ENCODE measurements at regions not wholly inside any gene's neighbourhood (a gene's known extent, or its start where the extent isn't known, plus 50 kb on each side); places are given as distances from the start of the nearest gene placed in this dataset.

DNA sequence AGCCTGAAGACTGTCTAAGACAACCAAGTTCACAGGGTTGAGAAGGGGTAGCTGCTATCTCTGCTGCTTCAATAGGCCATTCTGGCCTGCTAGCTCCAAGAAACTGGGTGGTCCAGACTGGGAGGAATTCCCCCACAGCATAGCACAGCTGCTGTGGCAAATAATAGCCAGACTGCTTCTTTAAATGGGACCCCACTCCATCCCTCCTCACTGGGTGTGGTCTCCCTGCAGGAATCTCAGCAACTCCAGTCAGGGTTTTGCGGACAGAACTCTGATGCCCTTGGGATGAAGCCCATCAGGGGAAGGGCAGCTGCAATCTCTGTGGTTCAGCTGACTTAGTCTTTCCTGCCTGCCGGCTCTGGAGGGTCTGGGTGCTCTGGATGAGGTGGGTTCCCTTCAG, 1018.6 kb upstream of the DIAPH2 start:
- TF ChIP-seq, protein P1, sequence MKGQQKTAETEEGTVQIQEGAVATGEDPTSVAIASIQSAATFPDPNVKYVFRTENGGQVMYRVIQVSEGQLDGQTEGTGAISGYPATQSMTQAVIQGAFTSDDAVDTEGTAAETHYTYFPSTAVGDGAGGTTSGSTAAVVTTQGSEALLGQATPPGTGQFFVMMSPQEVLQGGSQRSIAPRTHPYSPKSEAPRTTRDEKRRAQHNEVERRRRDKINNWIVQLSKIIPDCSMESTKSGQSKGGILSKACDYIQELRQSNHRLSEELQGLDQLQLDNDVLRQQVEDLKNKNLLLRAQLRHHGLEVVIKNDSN (IDR thresholded peaks at IDR 0.05): no peak
- TF ChIP-seq TCF12 (IDR thresholded peaks at IDR 0.05; ENCODE audit: low read depth) (no peak), RAD21 (IDR thresholded peaks at IDR 0.05; ENCODE audit: low read depth) (no peak), TAF1 (IDR thresholded peaks at IDR 0.05; ENCODE audit: low read depth) (no peak), FOXM1 (IDR thresholded peaks at IDR 0.05; ENCODE audit: borderline replicate concordance, low read depth) (no peak)
- TF ChIP-seq, protein P2, sequence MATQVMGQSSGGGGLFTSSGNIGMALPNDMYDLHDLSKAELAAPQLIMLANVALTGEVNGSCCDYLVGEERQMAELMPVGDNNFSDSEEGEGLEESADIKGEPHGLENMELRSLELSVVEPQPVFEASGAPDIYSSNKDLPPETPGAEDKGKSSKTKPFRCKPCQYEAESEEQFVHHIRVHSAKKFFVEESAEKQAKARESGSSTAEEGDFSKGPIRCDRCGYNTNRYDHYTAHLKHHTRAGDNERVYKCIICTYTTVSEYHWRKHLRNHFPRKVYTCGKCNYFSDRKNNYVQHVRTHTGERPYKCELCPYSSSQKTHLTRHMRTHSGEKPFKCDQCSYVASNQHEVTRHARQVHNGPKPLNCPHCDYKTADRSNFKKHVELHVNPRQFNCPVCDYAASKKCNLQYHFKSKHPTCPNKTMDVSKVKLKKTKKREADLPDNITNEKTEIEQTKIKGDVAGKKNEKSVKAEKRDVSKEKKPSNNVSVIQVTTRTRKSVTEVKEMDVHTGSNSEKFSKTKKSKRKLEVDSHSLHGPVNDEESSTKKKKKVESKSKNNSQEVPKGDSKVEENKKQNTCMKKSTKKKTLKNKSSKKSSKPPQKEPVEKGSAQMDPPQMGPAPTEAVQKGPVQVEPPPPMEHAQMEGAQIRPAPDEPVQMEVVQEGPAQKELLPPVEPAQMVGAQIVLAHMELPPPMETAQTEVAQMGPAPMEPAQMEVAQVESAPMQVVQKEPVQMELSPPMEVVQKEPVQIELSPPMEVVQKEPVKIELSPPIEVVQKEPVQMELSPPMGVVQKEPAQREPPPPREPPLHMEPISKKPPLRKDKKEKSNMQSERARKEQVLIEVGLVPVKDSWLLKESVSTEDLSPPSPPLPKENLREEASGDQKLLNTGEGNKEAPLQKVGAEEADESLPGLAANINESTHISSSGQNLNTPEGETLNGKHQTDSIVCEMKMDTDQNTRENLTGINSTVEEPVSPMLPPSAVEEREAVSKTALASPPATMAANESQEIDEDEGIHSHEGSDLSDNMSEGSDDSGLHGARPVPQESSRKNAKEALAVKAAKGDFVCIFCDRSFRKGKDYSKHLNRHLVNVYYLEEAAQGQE (IDR thresholded peaks at IDR 0.05; ENCODE audit: low read depth): no peak

DNA sequence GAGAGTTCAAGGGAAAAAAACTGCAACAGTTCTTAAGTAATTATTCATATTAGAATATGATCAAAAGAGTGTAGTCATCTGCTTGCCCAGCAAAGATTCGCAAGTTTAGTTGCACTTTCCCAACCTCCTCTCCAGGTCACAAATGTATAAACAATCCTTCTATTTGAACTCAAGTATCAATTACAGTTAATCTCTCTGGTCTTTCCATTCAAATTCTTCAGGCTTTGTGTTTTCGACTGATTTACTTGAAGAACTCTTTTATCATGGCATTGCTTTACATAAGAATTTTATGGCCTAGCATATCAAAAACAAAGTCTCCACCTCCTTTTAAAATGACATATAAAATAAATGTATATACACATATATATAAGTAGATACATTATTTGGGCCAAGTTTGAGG, 1009.6 kb upstream of the DIAPH2 start:
- TF ChIP-seq, protein P1 (IDR thresholded peaks at IDR 0.05): no peak
- no peak for TF ChIP-seq EGR1 (IDR thresholded peaks at IDR 0.05)
- no peak for TF ChIP-seq TAF1 (IDR thresholded peaks at IDR 0.05; ENCODE audit: low read depth)
- TF ChIP-seq CEBPB (IDR thresholded peaks at IDR 0.05): no peak
- TF ChIP-seq TEAD4 (IDR thresholded peaks at IDR 0.05): no peak
- TF ChIP-seq, protein P3, sequence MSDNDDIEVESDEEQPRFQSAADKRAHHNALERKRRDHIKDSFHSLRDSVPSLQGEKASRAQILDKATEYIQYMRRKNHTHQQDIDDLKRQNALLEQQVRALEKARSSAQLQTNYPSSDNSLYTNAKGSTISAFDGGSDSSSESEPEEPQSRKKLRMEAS (IDR thresholded peaks at IDR 0.05): no peak
- TF ChIP-seq FOXM1 (IDR thresholded peaks at IDR 0.05; ENCODE audit: borderline replicate concordance, low read depth): no peak
- no peak for TF ChIP-seq NFIC (IDR thresholded peaks at IDR 0.05)
- TF ChIP-seq TCF12 (IDR thresholded peaks at IDR 0.05; ENCODE audit: low read depth): no peak
- no peak for TF ChIP-seq ZBTB7A (IDR thresholded peaks at IDR 0.05; ENCODE audit: low read depth)
- TF ChIP-seq CREB1 (IDR thresholded peaks at IDR 0.05; ENCODE audit: low read depth): no peak
- TF ChIP-seq, protein P2 (IDR thresholded peaks at IDR 0.05; ENCODE audit: low read depth): no peak
- no peak for TF ChIP-seq RAD21 (IDR thresholded peaks at IDR 0.05; ENCODE audit: low read depth)
- TF ChIP-seq EP300 (IDR thresholded peaks at IDR 0.05; ENCODE audit: borderline replicate concordance): no peak
- no peak for TF ChIP-seq YY1 (IDR thresholded peaks at IDR 0.05; ENCODE audit: low read depth)

DNA sequence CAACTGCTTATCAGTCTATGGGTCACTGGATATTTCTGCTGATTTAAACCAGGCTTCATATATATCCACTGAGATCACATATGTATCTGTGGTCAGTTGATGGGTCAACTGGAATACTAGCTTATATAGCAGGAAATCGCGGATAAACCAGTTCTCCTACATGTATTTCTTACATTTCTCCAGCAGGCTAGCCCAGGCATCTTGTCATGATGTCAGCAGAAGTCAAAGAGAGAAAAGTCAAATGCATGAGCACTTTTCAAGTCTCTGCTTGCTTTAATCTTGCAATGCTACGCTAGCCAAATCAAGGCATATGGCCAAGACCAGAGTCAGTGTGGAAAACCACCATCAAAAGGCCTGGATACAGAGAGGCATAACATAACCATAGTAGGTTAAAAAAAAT, 1008.8 kb upstream of the DIAPH2 start:
- TF ChIP-seq CREB1 (IDR thresholded peaks at IDR 0.05; ENCODE audit: low read depth) (no peak), NFIC (IDR thresholded peaks at IDR 0.05) (no peak), CEBPB (IDR thresholded peaks at IDR 0.05) (no peak), ZBTB7A (IDR thresholded peaks at IDR 0.05; ENCODE audit: low read depth) (no peak), TAF1 (IDR thresholded peaks at IDR 0.05; ENCODE audit: low read depth) (no peak), EGR1 (IDR thresholded peaks at IDR 0.05) (no peak), TCF12 (IDR thresholded peaks at IDR 0.05; ENCODE audit: low read depth) (no peak), FOXM1 (IDR thresholded peaks at IDR 0.05; ENCODE audit: borderline replicate concordance, low read depth) (no peak), RAD21 (IDR thresholded peaks at IDR 0.05; ENCODE audit: low read depth) (no peak), TEAD4 (IDR thresholded peaks at IDR 0.05) (no peak)
- TF ChIP-seq, protein P2 (IDR thresholded peaks at IDR 0.05; ENCODE audit: low read depth): no peak
- TF ChIP-seq, protein P1 (IDR thresholded peaks at IDR 0.05): no peak
- TF ChIP-seq, protein P3 (IDR thresholded peaks at IDR 0.05): no peak

DNA sequence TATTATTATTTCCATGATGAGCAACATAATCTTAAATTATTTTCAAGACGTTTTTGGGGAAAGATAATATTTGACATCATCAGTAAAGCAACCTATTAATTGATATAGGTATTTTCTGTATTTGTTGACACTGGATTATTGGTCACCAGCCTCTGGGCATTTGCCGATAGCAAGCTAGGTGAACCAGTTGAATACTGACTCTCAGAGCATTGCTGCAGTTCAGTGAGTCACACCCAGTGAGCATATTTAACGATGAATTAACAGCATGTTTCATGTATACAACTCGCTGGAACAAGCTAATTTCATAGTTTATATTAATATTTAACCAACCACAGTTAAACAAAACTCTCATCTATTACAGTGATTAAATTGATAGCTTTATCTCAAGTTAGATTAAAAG, 1006.0 kb upstream of the DIAPH2 start:
- TF ChIP-seq NFIC (IDR thresholded peaks at IDR 0.05) (no peak), TCF12 (IDR thresholded peaks at IDR 0.05; ENCODE audit: low read depth) (no peak), EP300 (IDR thresholded peaks at IDR 0.05; ENCODE audit: borderline replicate concordance) (no peak), TEAD4 (IDR thresholded peaks at IDR 0.05) (no peak), CEBPB (IDR thresholded peaks at IDR 0.05) (no peak), FOXM1 (IDR thresholded peaks at IDR 0.05; ENCODE audit: borderline replicate concordance, low read depth) (no peak), ZBTB7A (IDR thresholded peaks at IDR 0.05; ENCODE audit: low read depth) (no peak), EGR1 (IDR thresholded peaks at IDR 0.05) (no peak), CREB1 (IDR thresholded peaks at IDR 0.05; ENCODE audit: low read depth) (no peak), TAF1 (IDR thresholded peaks at IDR 0.05; ENCODE audit: low read depth) (no peak), RAD21 (IDR thresholded peaks at IDR 0.05; ENCODE audit: low read depth) (no peak), YY1 (IDR thresholded peaks at IDR 0.05; ENCODE audit: low read depth) (no peak)
- TF ChIP-seq, protein P1 (IDR thresholded peaks at IDR 0.05): no peak
- TF ChIP-seq, protein P3 (IDR thresholded peaks at IDR 0.05): no peak
- TF ChIP-seq, protein P2 (IDR thresholded peaks at IDR 0.05; ENCODE audit: low read depth): no peak

Measured in Ishikawa (cell line).